Renal cortex interstitium (tissue), 11 donors: ENCODE measurements at regions not wholly inside any gene's neighbourhood (a gene's known extent, or its start where the extent isn't known, plus 50 kb on each side); places are given as distances from the start of the nearest gene placed in this dataset.

ENCODE experiments used
- DNase-seq, 11 donors: peaks; one replicate each; pipeline ENCODE4 v3.0.0-alpha.2; 2013; ENCODE audit warnings: low read depth in 9 of 11, low spot score in 4 of 11; ENCODE audit errors: extremely low read depth in 1 of 11

- DNase-seq: no peak
Observed at GRCh38 chr10:65323802-65324201, 1602.0 kb upstream of the LRRTM3 start.

- DNase-seq: no peak
Observed at GRCh38 chr10:65325913-65326312, 1599.9 kb upstream of the LRRTM3 start.

GRCh38 chr10:65328486-65328885 is 1597.3 kb upstream of the LRRTM3 start:
- DNase-seq: no peak

- no peak for DNase-seq
Observed at GRCh38 chr10:65335311-65335710, 1590.5 kb upstream of the LRRTM3 start.

- no peak for DNase-seq
Observed at GRCh38 chr10:65340340-65340739, 1585.5 kb upstream of the LRRTM3 start.

GRCh38 chr10:65341323-65341925 is 1584.4 kb upstream of the LRRTM3 start:
- peak in 3 of 11 donors; percentile 20 to 25 (median 21) for DNase-seq

- DNase-seq: no peak
Observed at GRCh38 chr10:65342245-65342644, 1583.6 kb upstream of the LRRTM3 start.

GRCh38 chr10:65346466-65346865 is 1579.4 kb upstream of the LRRTM3 start:
- DNase-seq: peak in 1 of 11 donors; percentile 0

GRCh38 chr10:65348637-65349036 is 1577.2 kb upstream of the LRRTM3 start:
- DNase-seq: no peak

- peak in 10 of 11 donors; percentile 17 to 64 (median 34) for DNase-seq
Observed at GRCh38 chr10:65350611-65351010, 1575.2 kb upstream of the LRRTM3 start.

- no peak for DNase-seq
Observed at GRCh38 chr10:65355141-65355680, 1570.6 kb upstream of the LRRTM3 start.

GRCh38 chr10:65358565-65358964 is 1567.3 kb upstream of the LRRTM3 start:
- no peak for DNase-seq

GRCh38 chr10:65360497-65360896 is 1565.3 kb upstream of the LRRTM3 start:
- no peak for DNase-seq

GRCh38 chr10:65365878-65366277 is 1560.0 kb upstream of the LRRTM3 start:
- DNase-seq: no peak

- no peak for DNase-seq
Observed at GRCh38 chr10:65367706-65368105, 1558.1 kb upstream of the LRRTM3 start.

GRCh38 chr10:65375528-65375927 is 1550.3 kb upstream of the LRRTM3 start:
- DNase-seq: no peak

GRCh38 chr10:65377687-65378086 is 1548.1 kb upstream of the LRRTM3 start:
- DNase-seq: no peak

GRCh38 chr10:65394502-65395297 is 1531.1 kb upstream of the LRRTM3 start:
- no peak for DNase-seq

- DNase-seq: no peak
Observed at GRCh38 chr10:65395631-65396030, 1530.2 kb upstream of the LRRTM3 start.

GRCh38 chr10:65396997-65397396 is 1528.8 kb upstream of the LRRTM3 start:
- no peak for DNase-seq
